ENCODE measurements at regions not wholly inside any gene's neighbourhood (a gene's known extent, or its start where the extent isn't known, plus 50 kb on each side); places are given as distances from the start of the nearest gene placed in this dataset.
A peak's percentile ranks its signal among the peaks of the same experiment; 100 is the strongest.
"Not testable (repeated sequence)": the region's sequence is repeated elsewhere in the genome, so short reads cannot be mapped to it uniquely, and the experiment has no call there.

DNA sequence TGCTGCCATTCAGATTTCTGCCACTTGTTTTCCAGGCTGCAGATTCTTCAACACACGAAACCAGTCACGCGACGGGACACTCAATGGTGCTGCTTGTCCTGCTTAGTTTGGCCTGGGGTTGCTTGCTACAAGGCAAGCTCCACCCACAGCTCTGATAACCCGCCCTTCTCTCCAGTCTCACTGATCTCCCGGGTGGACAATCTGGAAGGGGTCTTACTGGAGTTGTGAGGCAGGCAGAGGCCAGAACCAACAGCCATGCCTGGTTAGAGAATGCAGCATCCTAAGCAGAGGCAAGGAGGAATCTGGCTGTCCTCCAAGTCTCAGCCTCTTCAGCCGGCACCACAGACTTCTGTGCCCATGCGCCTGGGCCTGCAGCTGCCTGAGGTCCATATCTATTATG lies 119.1 kb downstream of the KCNJ12 start:
- no peak overlapping the region for H3K27ac ChIP-seq
- H3K4me2 ChIP-seq, result no peak overlapping the region
- TF ChIP-seq EZH2phosphoT487 (IDR thresholded peaks at IDR 0.05) (no peak), EZH2 (IDR thresholded peaks at IDR 0.05) (no peak)
- TF ChIP-seq, protein P1, sequence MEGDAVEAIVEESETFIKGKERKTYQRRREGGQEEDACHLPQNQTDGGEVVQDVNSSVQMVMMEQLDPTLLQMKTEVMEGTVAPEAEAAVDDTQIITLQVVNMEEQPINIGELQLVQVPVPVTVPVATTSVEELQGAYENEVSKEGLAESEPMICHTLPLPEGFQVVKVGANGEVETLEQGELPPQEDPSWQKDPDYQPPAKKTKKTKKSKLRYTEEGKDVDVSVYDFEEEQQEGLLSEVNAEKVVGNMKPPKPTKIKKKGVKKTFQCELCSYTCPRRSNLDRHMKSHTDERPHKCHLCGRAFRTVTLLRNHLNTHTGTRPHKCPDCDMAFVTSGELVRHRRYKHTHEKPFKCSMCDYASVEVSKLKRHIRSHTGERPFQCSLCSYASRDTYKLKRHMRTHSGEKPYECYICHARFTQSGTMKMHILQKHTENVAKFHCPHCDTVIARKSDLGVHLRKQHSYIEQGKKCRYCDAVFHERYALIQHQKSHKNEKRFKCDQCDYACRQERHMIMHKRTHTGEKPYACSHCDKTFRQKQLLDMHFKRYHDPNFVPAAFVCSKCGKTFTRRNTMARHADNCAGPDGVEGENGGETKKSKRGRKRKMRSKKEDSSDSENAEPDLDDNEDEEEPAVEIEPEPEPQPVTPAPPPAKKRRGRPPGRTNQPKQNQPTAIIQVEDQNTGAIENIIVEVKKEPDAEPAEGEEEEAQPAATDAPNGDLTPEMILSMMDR (IDR thresholded peaks at IDR 0.05), result no peak
- H3K9ac ChIP-seq, result no peak overlapping the region
- no peaks in the 10 kb centered on the region for H3K27me3 ChIP-seq
- H3K9me3 ChIP-seq (ENCODE audit: low read depth), result no peaks in the 10 kb centered on the region
- H3K4me3 Mint-ChIP-seq, result no peak overlapping the region
- no peaks in the 10 kb centered on the region for H3K36me3 Mint-ChIP-seq
- peaks cover 4% of the 10 kb centered on the region for H3K4me1 Mint-ChIP-seq
- no peak overlapping the region for H2AFZ ChIP-seq (replicated peaks)
- H3K27me3 Mint-ChIP-seq (ENCODE audit: insufficient read depth, low read depth), result peaks cover 2% of the 10 kb centered on the region
- no peaks in the 10 kb centered on the region for H3F3A ChIP-seq (ENCODE audit: low read depth)
- no peak for DNase-seq (ENCODE audit: low spot score)
- no peaks in the 10 kb centered on the region for H3K36me3 ChIP-seq
- no peaks in the 10 kb centered on the region for H4K20me1 ChIP-seq (ENCODE audit: low read depth)
- H3K4me1 ChIP-seq, result no peaks in the 10 kb centered on the region
- no peaks in the 10 kb centered on the region for H3K79me2 ChIP-seq (ENCODE audit: low read depth)
- H3K4me3 ChIP-seq, result no peak overlapping the region
- peaks cover 3% of the 10 kb centered on the region for H3K9me3 Mint-ChIP-seq
- no peak overlapping the region for H3K27ac Mint-ChIP-seq

- Histone ChIP-seq H3F3A (ENCODE audit: low read depth) (no peaks in the 10 kb centered on the region), H3K27ac (no peak overlapping the region), H3K36me3 (no peaks in the 10 kb centered on the region), H3K4me2 (no peak overlapping the region), H2AFZ (replicated peaks) (peak overlapping the region; percentile 50), H3K9ac (no peak overlapping the region), H3K9me3 (ENCODE audit: low read depth) (no peaks in the 10 kb centered on the region), H3K4me3 (no peak overlapping the region), H4K20me1 (ENCODE audit: low read depth) (no peaks in the 10 kb centered on the region), H3K27me3 (no peaks in the 10 kb centered on the region), H3K4me1 (no peaks in the 10 kb centered on the region), H3K79me2 (ENCODE audit: low read depth) (no peaks in the 10 kb centered on the region)
- H3K4me3 Mint-ChIP-seq, result no peak overlapping the region
- no peaks in the 10 kb centered on the region for H3K36me3 Mint-ChIP-seq
- TF ChIP-seq EZH2 (IDR thresholded peaks at IDR 0.05) (no peak), EZH2phosphoT487 (IDR thresholded peaks at IDR 0.05) (no peak)
- TF ChIP-seq, protein P1 (IDR thresholded peaks at IDR 0.05), result no peak
- peaks cover 4% of the 10 kb centered on the region for H3K4me1 Mint-ChIP-seq
- no peak for DNase-seq (ENCODE audit: low spot score)
- peaks cover 3% of the 10 kb centered on the region for H3K9me3 Mint-ChIP-seq
- peaks cover 5% of the 10 kb centered on the region for H3K27me3 Mint-ChIP-seq (ENCODE audit: insufficient read depth, low read depth)
- no peak overlapping the region for H3K27ac Mint-ChIP-seq
Observed at GRCh38 chr17:21500064-21500463, 123.9 kb downstream of the KCNJ12 start.

- not testable (repeated sequence) for H3K79me2 ChIP-seq (ENCODE audit: low read depth); H3K9ac ChIP-seq; DNase-seq (ENCODE audit: low spot score); H3K4me3 ChIP-seq; H3K36me3 Mint-ChIP-seq; H3K4me2 ChIP-seq; H3K4me1 ChIP-seq; H3K27ac ChIP-seq; H3K27me3 ChIP-seq; H3K4me3 Mint-ChIP-seq; H3K9me3 ChIP-seq (ENCODE audit: low read depth); H3K36me3 ChIP-seq; H4K20me1 ChIP-seq (ENCODE audit: low read depth); H3K27me3 Mint-ChIP-seq (ENCODE audit: insufficient read depth, low read depth); H3K9me3 Mint-ChIP-seq; H3K4me1 Mint-ChIP-seq; H2AFZ ChIP-seq (replicated peaks); H3F3A ChIP-seq (ENCODE audit: low read depth); H3K27ac Mint-ChIP-seq
Observed at GRCh38 chr17:21501927-21502700, 126.0 kb downstream of the KCNJ12 start.
